Activated T-cell treated with anti-CD3 and anti-CD28 coated beads, Interleukin-2, amount 50 U/mL, for 24 hours (primary cell): ENCODE measurements at regions not wholly inside any gene's neighbourhood (a gene's known extent, or its start where the extent isn't known, plus 50 kb on each side); places are given as distances from the start of the nearest gene placed in this dataset.
"Not testable (repeated sequence)": the region's sequence is repeated elsewhere in the genome, so short reads cannot be mapped to it uniquely, and the experiment has no call there.

Source experiments
- DNase-seq: peaks from one replicate; pipeline ENCODE4 v3.0.0-alpha.2; 2020
- H3K27ac Mint-ChIP-seq: 2 replicates; pipeline ENCODE4 v1.8.0; 2020; ENCODE audit warnings: mild to moderate bottlenecking, mixed read lengths
- H3K27me3 Mint-ChIP-seq: 2 replicates; pipeline ENCODE4 v1.8.0; 2020; ENCODE audit warnings: mixed read lengths
- H3K36me3 Mint-ChIP-seq: 2 replicates; pipeline ENCODE4 v1.8.0; 2020; ENCODE audit warnings: low read depth, mixed read lengths
- H3K4me1 Mint-ChIP-seq: 2 replicates; pipeline ENCODE4 v1.8.0; 2020; ENCODE audit warnings: low read depth, mixed read lengths
- H3K4me3 Mint-ChIP-seq: 2 replicates; pipeline ENCODE4 v1.8.0; 2020; ENCODE audit warnings: mild to moderate bottlenecking, moderate library complexity, mixed read lengths
- H3K9me3 Mint-ChIP-seq: 2 replicates; pipeline ENCODE4 v1.8.0; 2020; ENCODE audit warnings: mixed read lengths

GRCh38 chr6:167551628-167552257 is 226.9 kb downstream of the TTLL2 start:
- no peaks in the 10 kb centered on the region for H3K36me3 Mint-ChIP-seq
- H3K4me3 Mint-ChIP-seq, result no peak overlapping the region
- peaks cover 14% of the 10 kb centered on the region for H3K9me3 Mint-ChIP-seq
- DNase-seq, result no peak
- no peak overlapping the region for H3K27ac Mint-ChIP-seq
- no peaks in the 10 kb centered on the region for H3K27me3 Mint-ChIP-seq
- H3K4me1 Mint-ChIP-seq, result no peaks in the 10 kb centered on the region

- H3K27me3 Mint-ChIP-seq, result no peaks in the 10 kb centered on the region
- H3K4me3 Mint-ChIP-seq, result no peak overlapping the region
- no peaks in the 10 kb centered on the region for H3K36me3 Mint-ChIP-seq
- no peak overlapping the region for H3K27ac Mint-ChIP-seq
- H3K4me1 Mint-ChIP-seq, result no peaks in the 10 kb centered on the region
- no peak for DNase-seq
- peaks cover 17% of the 10 kb centered on the region for H3K9me3 Mint-ChIP-seq
Observed at GRCh38 chr6:167552258-167552630, 227.4 kb downstream of the TTLL2 start.

- no peaks in the 10 kb centered on the region for H3K36me3 Mint-ChIP-seq
- H3K27ac Mint-ChIP-seq, result no peak overlapping the region
- DNase-seq, result no peak
- H3K4me1 Mint-ChIP-seq, result no peaks in the 10 kb centered on the region
- no peaks in the 10 kb centered on the region for H3K27me3 Mint-ChIP-seq
- H3K9me3 Mint-ChIP-seq, result peaks cover 17% of the 10 kb centered on the region
- H3K4me3 Mint-ChIP-seq, result no peak overlapping the region
Observed at GRCh38 chr6:167552961-167553735, 228.3 kb downstream of the TTLL2 start.

- Mint-ChIP-seq H3K36me3 (no peaks in the 10 kb centered on the region), H3K27me3 (no peaks in the 10 kb centered on the region), H3K9me3 (peaks cover 17% of the 10 kb centered on the region), H3K27ac (no peak overlapping the region), H3K4me3 (no peak overlapping the region), H3K4me1 (no peaks in the 10 kb centered on the region)
- no peak for DNase-seq
Observed at GRCh38 chr6:167553736-167554119, 228.8 kb downstream of the TTLL2 start.

- Mint-ChIP-seq H3K9me3 (peaks cover 17% of the 10 kb centered on the region), H3K4me3 (no peak overlapping the region), H3K27me3 (no peaks in the 10 kb centered on the region), H3K27ac (no peak overlapping the region), H3K36me3 (no peaks in the 10 kb centered on the region), H3K4me1 (no peaks in the 10 kb centered on the region)
- DNase-seq, result no peak
Observed at GRCh38 chr6:167554854-167555253, 230.0 kb downstream of the TTLL2 start.

GRCh38 chr6:167555836-167556235 is 230.9 kb downstream of the TTLL2 start:
- DNase-seq, result no peak
- peaks cover 17% of the 10 kb centered on the region for H3K9me3 Mint-ChIP-seq
- no peaks in the 10 kb centered on the region for H3K27me3 Mint-ChIP-seq
- no peaks in the 10 kb centered on the region for H3K36me3 Mint-ChIP-seq
- H3K4me3 Mint-ChIP-seq, result no peak overlapping the region
- H3K27ac Mint-ChIP-seq, result no peak overlapping the region
- no peaks in the 10 kb centered on the region for H3K4me1 Mint-ChIP-seq

- Mint-ChIP-seq H3K36me3 (no peaks in the 10 kb centered on the region), H3K27me3 (no peaks in the 10 kb centered on the region), H3K4me1 (no peaks in the 10 kb centered on the region), H3K4me3 (no peak overlapping the region), H3K9me3 (peaks cover 17% of the 10 kb centered on the region), H3K27ac (no peak overlapping the region)
- DNase-seq, result no peak
Observed at GRCh38 chr6:167557675-167558074, 232.8 kb downstream of the TTLL2 start.

- peaks cover 17% of the 10 kb centered on the region for H3K9me3 Mint-ChIP-seq
- H3K27me3 Mint-ChIP-seq, result no peaks in the 10 kb centered on the region
- DNase-seq, result no peak
- no peaks in the 10 kb centered on the region for H3K36me3 Mint-ChIP-seq
- H3K27ac Mint-ChIP-seq, result no peak overlapping the region
- H3K4me3 Mint-ChIP-seq, result no peak overlapping the region
- H3K4me1 Mint-ChIP-seq, result no peaks in the 10 kb centered on the region
Observed at GRCh38 chr6:167558246-167559177, 233.6 kb downstream of the TTLL2 start.

- Mint-ChIP-seq H3K27ac (no peak overlapping the region), H3K9me3 (peaks cover 16% of the 10 kb centered on the region), H3K27me3 (no peaks in the 10 kb centered on the region), H3K36me3 (no peaks in the 10 kb centered on the region), H3K4me3 (no peak overlapping the region), H3K4me1 (no peaks in the 10 kb centered on the region)
- no peak for DNase-seq
Observed at GRCh38 chr6:167559675-167560479, 235.0 kb downstream of the TTLL2 start.

GRCh38 chr6:167560673-167561569 is 236.0 kb downstream of the TTLL2 start:
- no peak overlapping the region for H3K27ac Mint-ChIP-seq
- DNase-seq, result no peak
- peaks cover 8% of the 10 kb centered on the region for H3K9me3 Mint-ChIP-seq
- no peaks in the 10 kb centered on the region for H3K4me1 Mint-ChIP-seq
- H3K27me3 Mint-ChIP-seq, result no peaks in the 10 kb centered on the region
- no peaks in the 10 kb centered on the region for H3K36me3 Mint-ChIP-seq
- H3K4me3 Mint-ChIP-seq, result no peak overlapping the region

- H3K27ac Mint-ChIP-seq, H3K36me3 Mint-ChIP-seq, H3K27me3 Mint-ChIP-seq, DNase-seq, H3K9me3 Mint-ChIP-seq, H3K4me3 Mint-ChIP-seq, H3K4me1 Mint-ChIP-seq: not testable (repeated sequence)
Observed at GRCh38 chr6:167562862-167563261, 238.0 kb downstream of the TTLL2 start.

- DNase-seq, result no peak
- Mint-ChIP-seq H3K4me1 (no peaks in the 10 kb centered on the region), H3K27me3 (peaks cover 7% of the 10 kb centered on the region), H3K9me3 (no peaks in the 10 kb centered on the region), H3K27ac (no peak overlapping the region), H3K36me3 (no peaks in the 10 kb centered on the region), H3K4me3 (no peak overlapping the region)
Observed at GRCh38 chr6:167564416-167565250, 239.7 kb downstream of the TTLL2 start.

GRCh38 chr6:167565388-167565787 is 240.5 kb downstream of the TTLL2 start:
- Mint-ChIP-seq H3K9me3 (no peaks in the 10 kb centered on the region), H3K27ac (no peak overlapping the region), H3K4me3 (no peak overlapping the region), H3K27me3 (peaks cover 7% of the 10 kb centered on the region), H3K4me1 (no peaks in the 10 kb centered on the region), H3K36me3 (no peaks in the 10 kb centered on the region)
- no peak for DNase-seq
